Stimulated activated CD8-positive, alpha-beta memory T cell treated with anti-CD3 and anti-CD28 coated beads, Interleukin-7, amount 100 ng/mL, for 4 hours (primary cell): ENCODE measurements at regions not wholly inside any gene's neighbourhood (a gene's known extent, or its start where the extent isn't known, plus 50 kb on each side); places are given as distances from the start of the nearest gene placed in this dataset.
"Not testable (repeated sequence)": the region's sequence is repeated elsewhere in the genome, so short reads cannot be mapped to it uniquely, and the experiment has no call there.

Experiments used
- DNase-seq, 2 donors: peaks; one replicate each; pipeline ENCODE4 v3.0.0-alpha.2; 2020; ENCODE audit warnings: low read depth in 2 of 2

GRCh38 chr1:149635290-149635899 is 51.7 kb downstream of the PPIAL4C start:
- peak in 1 of 2 donors; percentile 8 for DNase-seq

GRCh38 chr1:149636286-149637122 is 52.9 kb downstream of the PPIAL4C start:
- DNase-seq, result peak; percentile 85 to 86

GRCh38 chr1:149638481-149638880 is 54.8 kb downstream of the PPIAL4C start:
- DNase-seq, result not testable (repeated sequence)

GRCh38 chr1:149638901-149639658 is 55.4 kb downstream of the PPIAL4C start:
- DNase-seq, result not testable (repeated sequence)

- DNase-seq, result not testable (repeated sequence)
These were observed 57.5 kb downstream of the PPIAL4C start for GRCh38 chr1:149641179-149641578.

- DNase-seq, result not testable (repeated sequence)
These were observed 61.2 kb downstream of the PPIAL4C start for GRCh38 chr1:149644818-149645217.

- not testable (repeated sequence) for DNase-seq
These were observed 62.8 kb downstream of the PPIAL4C start for GRCh38 chr1:149646360-149647017.

GRCh38 chr1:149647018-149647373 is 63.3 kb downstream of the PPIAL4C start:
- not testable (repeated sequence) for DNase-seq

GRCh38 chr1:149657750-149658149 is 74.1 kb downstream of the PPIAL4C start:
- not testable (repeated sequence) for DNase-seq

- DNase-seq, result not testable (repeated sequence)
These were observed 74.5 kb downstream of the PPIAL4C start for GRCh38 chr1:149658175-149658574.

GRCh38 chr1:149664624-149665023 is 81.0 kb downstream of the PPIAL4C start:
- DNase-seq, result not testable (repeated sequence)

GRCh38 chr1:149665033-149665432 is 81.4 kb downstream of the PPIAL4C start:
- not testable (repeated sequence) for DNase-seq

GRCh38 chr1:149665528-149665927 is 81.9 kb downstream of the PPIAL4C start:
- not testable (repeated sequence) for DNase-seq

GRCh38 chr1:149673231-149673909 is 89.7 kb downstream of the PPIAL4C start:
- DNase-seq, result not testable (repeated sequence)

GRCh38 chr1:149674921-149675320 is 91.3 kb downstream of the PPIAL4C start:
- not testable (repeated sequence) for DNase-seq

- not testable (repeated sequence) for DNase-seq
These were observed 93.7 kb downstream of the PPIAL4C start for GRCh38 chr1:149677359-149677758.

- not testable (repeated sequence) for DNase-seq
These were observed 95.8 kb upstream of the FCGR1A start for GRCh38 chr1:149686593-149687238.

- DNase-seq, result not testable (repeated sequence)
These were observed 91.1 kb upstream of the FCGR1A start for GRCh38 chr1:149691399-149691798.

- not testable (repeated sequence) for DNase-seq
These were observed 89.5 kb upstream of the FCGR1A start for GRCh38 chr1:149692804-149693539.

- DNase-seq, result not testable (repeated sequence)
These were observed 87.4 kb upstream of the FCGR1A start for GRCh38 chr1:149695066-149695465.
